Smooth muscle cell (in vitro differentiated cells): ENCODE measurements at regions not wholly inside any gene's neighbourhood (a gene's known extent, or its start where the extent isn't known, plus 50 kb on each side); places are given as distances from the start of the nearest gene placed in this dataset.
A peak's percentile ranks its signal among the peaks of the same experiment; 100 is the strongest.

Source experiments
- DNase-seq: peaks from one replicate; lab custom pipeline; 2025; ENCODE audit not compliant: unreplicated experiment; lab: John Stamatoyannopoulos, UW
- H2AFZ ChIP-seq: fragments of 200-600 bp; sonication (generic); 2 replicates; pipeline ENCODE4 v1.6.0; 2016; ENCODE audit warnings: antibody characterized with exemption, low read depth, mild to moderate bottlenecking
- H3F3A ChIP-seq: fragments of 200-600 bp; sonication (generic); 2 replicates; pipeline ENCODE4 v1.6.0; 2017; ENCODE audit warnings: antibody characterized with exemption, low read depth
- H3K27ac ChIP-seq: fragments of 200-600 bp; sonication (generic); 2 replicates; pipeline ENCODE4 v1.5.1; 2016; ENCODE audit warnings: low read depth, mild to moderate bottlenecking
- H3K27me3 ChIP-seq: fragments of 200-600 bp; sonication (generic); 2 replicates; pipeline ENCODE4 v1.6.1; 2016; ENCODE audit warnings: low read depth, mild to moderate bottlenecking
- H3K36me3 ChIP-seq: fragments of 200-600 bp; sonication (generic); 2 replicates; pipeline ENCODE4 v1.5.1; 2016; ENCODE audit warnings: low read depth
- H3K4me1 ChIP-seq: fragments of 200-600 bp; sonication (generic); 2 replicates; pipeline ENCODE4 v1.5.1; 2016; ENCODE audit warnings: low read depth
- H3K4me2 ChIP-seq: fragments of 200-600 bp; sonication (generic); 2 replicates; pipeline ENCODE4 v1.6.0; 2016; ENCODE audit warnings: mild to moderate bottlenecking
- H3K4me3 ChIP-seq: fragments of 200-600 bp; sonication (generic); 2 replicates; pipeline ENCODE4 v1.5.1; 2016; ENCODE audit warnings: mild to moderate bottlenecking
- H3K79me2 ChIP-seq: fragments of 200-600 bp; sonication (generic); 2 replicates; pipeline ENCODE4 v1.6.0; 2016; ENCODE audit warnings: low read depth, mild to moderate bottlenecking
- H3K9ac ChIP-seq: fragments of 200-600 bp; sonication (generic); 2 replicates; pipeline ENCODE4 v1.6.0; 2016; ENCODE audit warnings: low read depth
- H3K9me3 ChIP-seq: fragments of 200-600 bp; sonication (generic); replicated peaks from 2 replicates; pipeline ENCODE4 v1.5.1; 2016; ENCODE audit warnings: low read depth
- H4K20me1 ChIP-seq: fragments of 200-600 bp; sonication (generic); 2 replicates; pipeline ENCODE4 v1.6.0; 2016; ENCODE audit warnings: low read depth
- CTCF ChIP-seq: fragments of 200-600 bp; sonication (generic); IDR thresholded peaks from 2 replicates; pipeline ENCODE4 v1.5.1; 2017; ENCODE audit warnings: borderline replicate concordance, mild to moderate bottlenecking, antibody characterized with exemption; ENCODE audit not compliant: insufficient read depth, poor library complexity, severe bottlenecking
- WGBS: methylation state at CpG from one replicate; pipeline ENCODE4 v1.1.7; 2016; ENCODE audit warnings: low lambda C conversion rate; 5-methylcytosine and 5-hydroxymethylcytosine counted together

- WGBS, result 62% methylated on average over 5 of the region's 5 CpGs
- no peak for DNase-seq
- no peak for TF ChIP-seq CTCF
Observed at GRCh38 chr2:55099878-55100820, 49.9 kb upstream of the RTN4 start.

More at GRCh38 chr2:55099878-55100820, 49.9 kb upstream of the RTN4 start:
- Histone ChIP-seq H3K4me1 (peaks cover 20% of the 10 kb centered on the region), H3K4me2 (peak overlapping the region; percentile 28), H3K27ac (peak overlapping the region; percentile 73), H3K4me3 (no peak overlapping the region), H3K9me3 (no peaks in the 10 kb centered on the region), H3K9ac (no peak overlapping the region), H3K79me2 (no peaks in the 10 kb centered on the region), H4K20me1 (no peaks in the 10 kb centered on the region), H2AFZ (peak overlapping the region; percentile 25), H3F3A (peaks cover 4% of the 10 kb centered on the region), H3K27me3 (no peaks in the 10 kb centered on the region), H3K36me3 (no peaks in the 10 kb centered on the region)
